ENCODE measurements at regions not wholly inside any gene's neighbourhood (a gene's known extent, or its start where the extent isn't known, plus 50 kb on each side); places are given as distances from the start of the nearest gene placed in this dataset.

DNA sequence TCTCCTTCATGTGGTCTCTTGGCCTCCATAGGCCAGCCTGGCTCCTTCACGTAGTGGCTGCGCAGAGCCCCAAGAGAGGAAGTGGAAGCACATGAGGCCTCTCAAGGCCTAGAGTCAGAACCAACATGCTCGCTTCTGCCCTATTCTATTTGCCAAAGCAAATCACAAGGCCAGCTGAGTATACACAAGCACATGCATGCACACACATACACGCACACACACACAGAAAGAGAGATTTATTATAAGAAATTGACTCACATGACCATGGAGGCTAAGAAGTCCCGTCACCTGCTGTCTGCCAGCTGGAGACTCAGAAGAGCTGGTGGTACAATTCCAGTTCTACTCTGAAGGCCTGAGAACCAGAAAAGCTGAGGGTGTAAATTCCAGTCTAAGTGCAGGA, 64.3 kb upstream of the NRP1 start:
- DNase-seq (ENCODE audit: low read depth, low spot score) = no peak
- in situ Hi-C loops (cut with HindIII; ENCODE audit: low sequenced_read_pairs) = no loop called here
- TF ChIP-seq, protein P1, sequence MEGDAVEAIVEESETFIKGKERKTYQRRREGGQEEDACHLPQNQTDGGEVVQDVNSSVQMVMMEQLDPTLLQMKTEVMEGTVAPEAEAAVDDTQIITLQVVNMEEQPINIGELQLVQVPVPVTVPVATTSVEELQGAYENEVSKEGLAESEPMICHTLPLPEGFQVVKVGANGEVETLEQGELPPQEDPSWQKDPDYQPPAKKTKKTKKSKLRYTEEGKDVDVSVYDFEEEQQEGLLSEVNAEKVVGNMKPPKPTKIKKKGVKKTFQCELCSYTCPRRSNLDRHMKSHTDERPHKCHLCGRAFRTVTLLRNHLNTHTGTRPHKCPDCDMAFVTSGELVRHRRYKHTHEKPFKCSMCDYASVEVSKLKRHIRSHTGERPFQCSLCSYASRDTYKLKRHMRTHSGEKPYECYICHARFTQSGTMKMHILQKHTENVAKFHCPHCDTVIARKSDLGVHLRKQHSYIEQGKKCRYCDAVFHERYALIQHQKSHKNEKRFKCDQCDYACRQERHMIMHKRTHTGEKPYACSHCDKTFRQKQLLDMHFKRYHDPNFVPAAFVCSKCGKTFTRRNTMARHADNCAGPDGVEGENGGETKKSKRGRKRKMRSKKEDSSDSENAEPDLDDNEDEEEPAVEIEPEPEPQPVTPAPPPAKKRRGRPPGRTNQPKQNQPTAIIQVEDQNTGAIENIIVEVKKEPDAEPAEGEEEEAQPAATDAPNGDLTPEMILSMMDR (IDR thresholded peaks at IDR 0.05; ENCODE audit: low read depth, low read length) = no peak
- H3K4me3 ChIP-seq (ENCODE audit: low read depth, low read length) = no peak overlapping the region

DNA sequence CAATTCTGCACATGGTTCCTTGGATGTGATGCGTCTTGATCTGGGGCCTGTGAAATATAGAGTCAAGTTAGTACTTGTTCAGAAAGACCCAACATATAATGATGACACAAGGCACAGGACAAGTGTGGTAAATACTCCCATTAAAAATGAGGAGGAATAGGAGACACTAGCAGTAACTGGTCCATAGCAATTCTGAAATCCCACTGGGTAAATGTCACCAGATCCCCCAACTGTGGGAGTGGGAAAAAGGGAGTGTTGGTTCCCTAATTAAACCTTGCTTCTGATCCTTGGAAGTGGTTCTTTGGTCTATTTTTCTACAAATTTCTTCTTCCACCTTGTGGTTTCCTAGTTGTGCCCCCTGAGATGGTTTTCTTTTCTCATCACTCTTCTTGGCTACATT, 62.5 kb upstream of the NRP1 start:
- no peak overlapping the region for H3K4me3 ChIP-seq (ENCODE audit: low read depth, low read length)
- DNase-seq (ENCODE audit: low read depth, low spot score) = no peak
- in situ Hi-C loops (cut with HindIII; ENCODE audit: low sequenced_read_pairs) = no loop called here
- TF ChIP-seq, protein P1 (IDR thresholded peaks at IDR 0.05; ENCODE audit: low read depth, low read length) = no peak

DNA sequence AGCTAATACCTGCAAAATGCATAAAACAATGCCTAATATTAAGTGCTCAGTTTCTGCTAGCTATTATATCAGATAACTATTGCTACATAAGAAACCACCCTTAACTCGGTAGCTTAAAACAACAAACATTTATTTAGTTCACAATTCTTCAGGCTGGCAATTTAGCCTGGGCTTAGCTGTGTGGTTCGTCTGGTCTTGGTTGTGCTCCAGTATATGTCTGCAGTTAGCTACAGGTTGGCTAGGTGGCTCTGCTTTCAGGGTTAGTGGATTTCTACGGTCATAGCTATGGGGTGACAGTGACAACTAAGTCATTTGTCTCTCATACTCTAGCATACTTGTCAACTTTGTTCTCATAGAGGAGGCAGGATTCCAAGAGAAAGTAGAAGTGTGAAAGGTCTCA, 61.8 kb upstream of the NRP1 start:
- no peak for DNase-seq (ENCODE audit: low read depth, low spot score)
- no peak overlapping the region for H3K4me3 ChIP-seq (ENCODE audit: low read depth, low read length)
- in situ Hi-C loops (cut with HindIII; ENCODE audit: low sequenced_read_pairs) = no loop called here
- TF ChIP-seq, protein P1 (IDR thresholded peaks at IDR 0.05; ENCODE audit: low read depth, low read length) = no peak

DNA sequence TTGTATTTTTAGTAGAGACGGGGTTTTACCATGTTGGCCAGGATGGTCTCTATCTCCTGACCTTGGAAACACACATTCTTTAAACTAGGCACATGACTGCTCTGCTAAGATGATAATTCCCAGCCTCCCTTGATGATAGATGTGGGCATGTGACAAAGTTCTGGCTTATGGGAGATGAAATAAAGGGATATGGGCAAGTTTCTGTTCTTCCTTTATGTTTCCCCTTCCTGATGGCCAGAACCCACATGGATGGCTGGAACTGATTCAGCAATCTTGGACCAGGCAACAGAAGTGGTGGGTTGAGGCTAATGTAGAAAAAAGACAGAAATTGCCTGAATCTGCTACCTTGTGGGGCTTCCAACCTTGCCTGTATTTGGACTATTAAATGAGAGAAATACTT, 60.7 kb upstream of the NRP1 start:
- TF ChIP-seq, protein P1 (IDR thresholded peaks at IDR 0.05; ENCODE audit: low read depth, low read length) = no peak
- no peak for DNase-seq (ENCODE audit: low read depth, low spot score)
- H3K4me3 ChIP-seq (ENCODE audit: low read depth, low read length) = no peak overlapping the region
- in situ Hi-C loops (cut with HindIII; ENCODE audit: low sequenced_read_pairs) = no loop called here

DNA sequence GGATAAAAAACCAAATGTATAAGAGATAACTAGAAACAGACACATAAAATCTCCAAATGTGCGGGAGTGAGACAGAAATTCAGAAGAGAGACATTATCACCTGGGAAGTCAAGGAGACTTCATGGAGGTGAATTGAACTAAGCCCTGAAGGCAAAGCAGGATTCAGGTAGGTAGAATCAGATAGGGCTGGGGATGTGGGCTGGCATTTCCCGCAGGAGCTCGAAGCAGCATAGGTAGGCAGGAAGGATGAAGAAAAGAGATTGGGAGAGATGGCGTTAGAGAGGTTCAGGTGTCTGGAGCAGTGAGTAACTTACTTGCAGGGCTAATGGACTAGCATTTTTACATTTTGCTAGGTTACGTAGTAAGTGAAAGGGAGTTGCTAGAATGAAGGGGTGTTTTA, 58.2 kb upstream of the NRP1 start:
- H3K4me3 ChIP-seq (ENCODE audit: low read depth, low read length) = no peak overlapping the region
- TF ChIP-seq, protein P1 (IDR thresholded peaks at IDR 0.05; ENCODE audit: low read depth, low read length) = no peak
- DNase-seq (ENCODE audit: low read depth, low spot score) = no peak
- in situ Hi-C loops (cut with HindIII; ENCODE audit: low sequenced_read_pairs) = no loop called here

DNA sequence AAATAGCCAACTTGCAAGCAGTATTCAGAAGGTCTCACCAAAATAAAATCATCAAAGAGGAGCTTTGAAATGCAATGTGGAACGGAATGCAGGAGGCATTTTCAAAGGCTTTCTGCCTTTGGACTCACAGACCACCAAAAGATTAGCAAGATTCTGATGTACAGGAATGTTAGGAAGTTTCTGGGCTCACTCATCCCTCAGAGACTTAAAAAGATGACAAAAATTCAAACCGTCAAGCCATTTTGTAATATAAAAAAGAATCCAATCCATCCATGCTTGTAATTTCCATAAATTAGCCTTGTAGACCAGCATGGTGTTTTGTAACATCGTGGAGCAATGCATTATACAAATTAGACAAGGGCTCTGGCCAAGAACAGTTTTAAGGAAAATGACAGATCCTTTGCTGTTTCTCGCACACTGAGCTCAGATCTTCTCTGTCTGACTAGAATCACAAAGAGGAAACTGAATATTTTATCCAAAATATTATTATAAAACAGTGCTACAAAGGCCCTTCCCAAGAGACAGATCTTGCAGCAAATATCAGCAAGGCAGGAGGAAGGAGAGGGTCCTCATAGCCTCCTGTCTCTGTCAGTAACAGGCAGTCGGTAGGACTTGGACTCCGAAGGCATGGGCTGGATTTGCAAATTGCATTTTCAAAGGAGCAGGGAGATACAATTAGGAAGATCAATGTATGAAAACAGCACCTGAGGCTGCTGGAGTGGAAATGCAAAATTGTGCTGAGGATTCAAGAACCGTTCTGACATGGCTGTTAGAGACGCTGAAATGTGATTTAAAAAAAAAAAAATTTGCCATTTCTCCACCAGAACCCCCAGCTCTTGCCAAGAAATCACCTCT, 57.4 kb upstream of the NRP1 start:
- H3K4me3 ChIP-seq (ENCODE audit: low read depth, low read length) = no peak overlapping the region
- no peak for DNase-seq (ENCODE audit: low read depth, low spot score)
- in situ Hi-C loops (cut with HindIII; ENCODE audit: low sequenced_read_pairs) = no loop called here
- TF ChIP-seq, protein P1 (IDR thresholded peaks at IDR 0.05; ENCODE audit: low read depth, low read length) = no peak

All from astrocyte of the spinal cord (primary cell).